ENCODE measurements at regions not wholly inside any gene's neighbourhood (a gene's known extent, or its start where the extent isn't known, plus 50 kb on each side); places are given as distances from the start of the nearest gene placed in this dataset.

- no peak for ATAC-seq
- TF ChIP-seq ZNF565 (CRISPR knock-in tag; conservative IDR thresholded peaks at IDR 0.05; ENCODE audit: low read depth) (no peak), RARB (CRISPR knock-in tag; IDR thresholded peaks at IDR 0.05) (no peak), TCF4 (CRISPR knock-in tag; IDR thresholded peaks at IDR 0.05; ENCODE audit: borderline replicate concordance) (no peak), ISL1 (CRISPR knock-in tag; IDR thresholded peaks at IDR 0.05) (no peak), ESRRG (CRISPR knock-in tag; IDR thresholded peaks at IDR 0.05) (no peak), GLIS3 (CRISPR knock-in tag; IDR thresholded peaks at IDR 0.05) (no peak), SNAI2 (CRISPR knock-in tag; IDR thresholded peaks at IDR 0.05) (no peak)
Measured at GRCh38 chr18:56327191-56327885, 311.1 kb downstream of the TXNL1 start.

GRCh38 chr18:56326336-56327072 lies 311.9 kb downstream of the TXNL1 start:
- no peak for TF ChIP-seq ZNF565 (CRISPR knock-in tag; conservative IDR thresholded peaks at IDR 0.05; ENCODE audit: low read depth)
- no peak for TF ChIP-seq OSR1 (CRISPR knock-in tag; IDR thresholded peaks at IDR 0.05)
- TF ChIP-seq RARB (CRISPR knock-in tag; IDR thresholded peaks at IDR 0.05), result no peak
- TF ChIP-seq TSHZ2 (CRISPR knock-in tag; IDR thresholded peaks at IDR 0.05), result no peak
- TF ChIP-seq POU6F1 (CRISPR knock-in tag; IDR thresholded peaks at IDR 0.05; ENCODE audit: borderline replicate concordance, low read depth), result no peak
- no peak for TF ChIP-seq SNAI2 (CRISPR knock-in tag; IDR thresholded peaks at IDR 0.05)
- TF ChIP-seq PATZ1 (CRISPR knock-in tag; IDR thresholded peaks at IDR 0.05; ENCODE audit: borderline replicate concordance), result no peak
- no peak for TF ChIP-seq ZNF70 (CRISPR knock-in tag; IDR thresholded peaks at IDR 0.05)
- ATAC-seq, result no peak

- TF ChIP-seq GLIS3 (CRISPR knock-in tag; IDR thresholded peaks at IDR 0.05) (no peak), POU6F1 (CRISPR knock-in tag; IDR thresholded peaks at IDR 0.05; ENCODE audit: borderline replicate concordance, low read depth) (no peak), ESRRG (CRISPR knock-in tag; IDR thresholded peaks at IDR 0.05) (no peak), ZFP3 (CRISPR knock-in tag; IDR thresholded peaks at IDR 0.05) (no peak), RARB (CRISPR knock-in tag; IDR thresholded peaks at IDR 0.05) (no peak), TOX (CRISPR knock-in tag; IDR thresholded peaks at IDR 0.05; ENCODE audit: borderline replicate concordance) (no peak), ARNTL (CRISPR knock-in tag; IDR thresholded peaks at IDR 0.05; ENCODE audit: borderline replicate concordance, low read depth) (no peak), TCF4 (CRISPR knock-in tag; IDR thresholded peaks at IDR 0.05; ENCODE audit: borderline replicate concordance) (no peak), ZNF70 (CRISPR knock-in tag; IDR thresholded peaks at IDR 0.05) (no peak), CREB5 (CRISPR knock-in tag; IDR thresholded peaks at IDR 0.05; ENCODE audit: low read depth) (no peak), OSR1 (CRISPR knock-in tag; IDR thresholded peaks at IDR 0.05) (no peak), CSRNP3 (CRISPR knock-in tag; IDR thresholded peaks at IDR 0.05) (no peak), BACH2 (CRISPR knock-in tag; IDR thresholded peaks at IDR 0.05; ENCODE audit: borderline replicate concordance) (no peak), ZC3H10 (CRISPR knock-in tag; IDR thresholded peaks at IDR 0.05) (no peak)
- ATAC-seq, result no peak
Measured at GRCh38 chr18:56323673-56324072, 314.7 kb downstream of the TXNL1 start.

All from SK-N-SH treated with all-trans-retinoic acid at 6 μM for 48 hours (cell line).